ENCODE measurements at regions not wholly inside any gene's neighbourhood (a gene's known extent, or its start where the extent isn't known, plus 50 kb on each side); places are given as distances from the start of the nearest gene placed in this dataset.
A peak's percentile ranks its signal among the peaks of the same experiment; 100 is the strongest.
"Not testable (repeated sequence)": the region's sequence is repeated elsewhere in the genome, so short reads cannot be mapped to it uniquely, and the experiment has no call there.

GRCh38 chr1:70507991-70508390 lies 96.9 kb downstream of the CTH start:
- not testable (repeated sequence) for H3K36me3 ChIP-seq (ENCODE audit: control insufficient read depth in 1 of 2, insufficient read depth in 2 of 2, low read length in 1 of 2); H3K27ac ChIP-seq (ENCODE audit: low read depth in 1 of 2, low read length in 2 of 2); H3K4me3 ChIP-seq (ENCODE audit: low read length in 2 of 2); H3K27me3 ChIP-seq (ENCODE audit: control insufficient read depth in 1 of 2, insufficient read depth in 2 of 2, low read length in 1 of 2); H3K9me3 ChIP-seq (ENCODE audit: control insufficient read depth, low read length); H3K4me1 ChIP-seq (ENCODE audit: control insufficient read depth in 1 of 2, insufficient read depth in 2 of 2, low read length in 2 of 2); DNase-seq; ATAC-seq (ENCODE audit: low FRiP score)
- 88 to 96% methylated on average over 3 of the region's 3 CpGs for WGBS, 2 donors
- intact Hi-C loops (cut with DNase I), result loop anchor here in 1 of 2 donors (5.0 kb wide), 1 partner anchor 376 kb away; no protein-coding TSS in a partner anchor

DNA sequence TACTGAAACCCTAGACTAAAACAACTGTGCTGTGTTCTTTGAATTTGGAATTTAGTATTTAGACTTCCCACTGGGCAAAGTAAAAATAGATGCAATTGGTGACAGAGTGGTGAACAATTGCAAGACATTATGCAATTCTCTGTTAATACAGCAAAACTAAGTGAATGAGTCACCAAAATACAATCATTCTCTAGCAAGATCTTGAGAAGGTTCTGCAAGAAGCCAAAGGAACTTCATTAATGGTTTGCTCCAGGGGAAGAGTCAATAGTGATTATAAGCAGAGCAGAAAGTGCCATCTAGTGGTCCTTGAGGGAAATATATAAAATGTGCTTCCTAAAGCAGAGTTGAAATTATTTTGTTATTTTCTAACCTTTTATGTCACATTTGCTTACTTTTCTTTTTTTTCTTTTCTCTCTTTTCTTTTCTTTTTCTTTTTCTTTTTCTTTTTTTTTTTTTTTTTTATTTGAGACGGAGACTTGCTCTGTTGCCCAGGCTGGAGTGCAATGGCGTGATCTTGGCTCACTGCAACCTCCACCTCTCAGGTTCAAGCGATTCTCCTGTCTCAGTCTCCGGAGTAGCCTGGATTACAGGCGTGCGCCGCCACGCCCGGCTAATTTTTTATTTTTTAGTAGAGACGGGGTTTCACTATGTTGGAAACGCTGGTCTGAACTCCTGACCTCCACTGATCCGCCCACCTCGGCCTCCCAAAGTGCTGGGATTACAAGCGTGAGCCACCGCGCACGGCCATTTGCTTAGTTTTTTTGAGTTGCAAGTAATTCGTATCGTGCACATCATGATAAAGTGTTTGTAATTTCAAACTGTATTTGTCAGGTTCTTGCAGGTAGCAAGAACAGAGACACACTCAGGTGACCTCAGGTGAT lies 99.2 kb downstream of the CTH start:
- Histone ChIP-seq H3K27ac (ENCODE audit: low read depth in 1 of 2, low read length in 2 of 2) (no peak overlapping the region), H3K27me3 (ENCODE audit: control insufficient read depth in 1 of 2, insufficient read depth in 2 of 2, low read length in 1 of 2) (no peaks in the 10 kb centered on the region), H3K36me3 (ENCODE audit: control insufficient read depth in 1 of 2, insufficient read depth in 2 of 2, low read length in 1 of 2) (no peaks in the 10 kb centered on the region), H3K4me1 (ENCODE audit: control insufficient read depth in 1 of 2, insufficient read depth in 2 of 2, low read length in 2 of 2) (no peaks in the 10 kb centered on the region), H3K4me3 (ENCODE audit: low read length in 2 of 2) (no peak overlapping the region), H3K9me3 (ENCODE audit: control insufficient read depth, low read length) (no peaks in the 10 kb centered on the region)
- WGBS, 2 donors, result 63 to 67% methylated on average over 19 of the region's 19 CpGs
- peak in 1 of 2 donors; percentile 45 for DNase-seq
- peak; percentile 88 for ATAC-seq (ENCODE audit: low FRiP score)
- intact Hi-C loops (cut with DNase I), result loop anchor here (5.0 kb wide), 2 partner anchors 378 to 383 kb away; no protein-coding TSS in a partner anchor

DNA sequence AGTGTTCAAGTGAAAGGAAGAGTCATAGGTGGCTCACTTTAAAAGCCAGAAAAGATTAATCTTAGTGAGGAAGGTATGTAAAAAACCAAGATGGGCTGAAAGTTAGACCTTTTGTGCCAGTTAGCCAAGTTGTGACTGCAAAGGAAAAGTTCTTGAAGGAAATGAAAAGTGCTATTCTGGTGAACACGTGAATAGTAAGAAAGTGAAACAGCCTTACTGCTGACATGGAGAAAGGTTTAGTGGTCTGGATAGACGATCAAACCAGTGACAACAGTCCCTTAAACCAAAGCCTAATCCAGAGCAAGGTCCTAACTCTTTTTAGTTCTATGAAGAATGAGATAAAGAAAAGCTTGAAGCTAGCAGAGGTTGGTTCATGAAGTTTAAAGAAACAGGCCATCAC lies 106.4 kb downstream of the CTH start:
- Histone ChIP-seq H3K27me3 (ENCODE audit: control insufficient read depth in 1 of 2, insufficient read depth in 2 of 2, low read length in 1 of 2) (no peaks in the 10 kb centered on the region), H3K36me3 (ENCODE audit: control insufficient read depth in 1 of 2, insufficient read depth in 2 of 2, low read length in 1 of 2) (no peaks in the 10 kb centered on the region), H3K27ac (ENCODE audit: low read depth in 1 of 2, low read length in 2 of 2) (no peak overlapping the region), H3K4me3 (ENCODE audit: low read length in 2 of 2) (no peak overlapping the region), H3K4me1 (ENCODE audit: control insufficient read depth in 1 of 2, insufficient read depth in 2 of 2, low read length in 2 of 2) (no peaks in the 10 kb centered on the region), H3K9me3 (ENCODE audit: control insufficient read depth, low read length) (no peaks in the 10 kb centered on the region)
- no peak for DNase-seq
- ATAC-seq (ENCODE audit: low FRiP score), result no peak
- intact Hi-C loops (cut with DNase I), result no loop called here
- 47 to 61% methylated on average over 2 of the region's 2 CpGs for WGBS, 2 donors

- Histone ChIP-seq H3K9me3 (ENCODE audit: control insufficient read depth, low read length) (no peaks in the 10 kb centered on the region), H3K36me3 (ENCODE audit: control insufficient read depth in 1 of 2, insufficient read depth in 2 of 2, low read length in 1 of 2) (no peaks in the 10 kb centered on the region), H3K4me3 (ENCODE audit: low read length in 2 of 2) (no peak overlapping the region), H3K27me3 (ENCODE audit: control insufficient read depth in 1 of 2, insufficient read depth in 2 of 2, low read length in 1 of 2) (no peaks in the 10 kb centered on the region), H3K4me1 (ENCODE audit: control insufficient read depth in 1 of 2, insufficient read depth in 2 of 2, low read length in 2 of 2) (no peaks in the 10 kb centered on the region), H3K27ac (ENCODE audit: low read depth in 1 of 2, low read length in 2 of 2) (no peak overlapping the region)
- DNase-seq (no peak), ATAC-seq (ENCODE audit: low FRiP score) (no peak)
- intact Hi-C loops (cut with DNase I), result no loop called here
- WGBS, 2 donors, result 89 to 92% methylated on average over 1 of the region's 1 CpG
Observed at GRCh38 chr1:70518106-70518505, 107.0 kb downstream of the CTH start.

DNA sequence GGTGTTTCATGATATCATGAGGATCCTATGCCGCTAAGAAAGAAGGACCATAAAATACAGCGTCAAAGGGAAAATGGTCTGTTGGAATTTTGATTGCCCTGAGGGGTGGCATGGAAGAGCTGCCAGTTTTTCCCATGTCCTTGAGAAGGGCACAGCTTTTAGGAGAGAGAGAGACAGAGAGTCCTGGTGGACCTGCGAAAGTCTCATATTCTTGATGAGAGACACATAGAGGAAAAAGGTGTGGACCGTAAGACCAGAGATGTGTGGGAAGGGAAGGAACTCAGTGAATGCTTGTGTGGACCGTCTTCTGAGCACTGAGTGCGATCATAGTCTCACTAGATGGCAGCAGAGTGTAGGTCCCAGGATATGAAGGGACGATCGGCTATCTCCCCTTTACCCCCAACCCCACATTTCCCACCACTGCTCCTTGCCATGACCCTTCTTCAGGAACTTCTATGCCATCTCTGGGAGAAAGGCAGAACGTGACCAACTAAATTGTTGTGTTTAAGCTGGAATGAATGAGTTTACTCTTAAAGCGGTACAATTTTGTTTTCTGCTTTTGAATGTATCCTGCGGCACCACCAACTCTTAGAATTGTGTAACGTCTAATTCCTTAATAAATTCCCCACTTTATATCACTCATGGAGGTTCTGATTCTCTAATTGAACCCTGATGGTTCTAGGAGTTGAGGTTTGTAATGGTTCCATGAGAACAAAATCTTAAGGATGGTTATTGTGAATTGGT lies 117.7 kb downstream of the CTH start:
- DNase-seq (no peak), ATAC-seq (ENCODE audit: low FRiP score) (peak; percentile 64)
- H3K27ac ChIP-seq (ENCODE audit: low read depth in 1 of 2, low read length in 2 of 2), result no peak overlapping the region
- H3K4me3 ChIP-seq (ENCODE audit: low read length in 2 of 2), result no peak overlapping the region
- no peaks in the 10 kb centered on the region for H3K36me3 ChIP-seq (ENCODE audit: control insufficient read depth in 1 of 2, insufficient read depth in 2 of 2, low read length in 1 of 2)
- no peaks in the 10 kb centered on the region for H3K9me3 ChIP-seq (ENCODE audit: control insufficient read depth, low read length)
- intact Hi-C loops (cut with DNase I), result loop anchor here (1.0 to 5.0 kb wide), 3 partner anchors 154 to 522 kb away; partner anchors contain the start of gene PTGER3 (in 1 of the 2)
- H3K4me1 ChIP-seq (ENCODE audit: control insufficient read depth in 1 of 2, insufficient read depth in 2 of 2, low read length in 2 of 2), result no peaks in the 10 kb centered on the region
- 29 to 35% methylated on average over 12 of the region's 12 CpGs for WGBS, 2 donors
- H3K27me3 ChIP-seq (ENCODE audit: control insufficient read depth in 1 of 2, insufficient read depth in 2 of 2, low read length in 1 of 2), result no peaks in the 10 kb centered on the region

GRCh38 chr1:70536708-70537366 lies 125.8 kb downstream of the CTH start:
- Histone ChIP-seq H3K4me1 (ENCODE audit: control insufficient read depth in 1 of 2, insufficient read depth in 2 of 2, low read length in 2 of 2) (no peaks in the 10 kb centered on the region), H3K27me3 (ENCODE audit: control insufficient read depth in 1 of 2, insufficient read depth in 2 of 2, low read length in 1 of 2) (no peaks in the 10 kb centered on the region)

GRCh38 chr1:70537788-70538187 lies 126.7 kb downstream of the CTH start:
- intact Hi-C loops (cut with DNase I), result no loop called here
- H3K9me3 ChIP-seq (ENCODE audit: control insufficient read depth, low read length), result no peaks in the 10 kb centered on the region
- no peak overlapping the region for H3K27ac ChIP-seq (ENCODE audit: low read depth in 1 of 2, low read length in 2 of 2)
- no peaks in the 10 kb centered on the region for H3K4me1 ChIP-seq (ENCODE audit: control insufficient read depth in 1 of 2, insufficient read depth in 2 of 2, low read length in 2 of 2)
- DNase-seq (no peak), ATAC-seq (ENCODE audit: low FRiP score) (no peak)
- 93 to 99% methylated on average over 3 of the region's 3 CpGs for WGBS, 2 donors
- H3K36me3 ChIP-seq (ENCODE audit: control insufficient read depth in 1 of 2, insufficient read depth in 2 of 2, low read length in 1 of 2), result no peaks in the 10 kb centered on the region
- no peak overlapping the region for H3K4me3 ChIP-seq (ENCODE audit: low read length in 2 of 2)
- no peaks in the 10 kb centered on the region for H3K27me3 ChIP-seq (ENCODE audit: control insufficient read depth in 1 of 2, insufficient read depth in 2 of 2, low read length in 1 of 2)

More at GRCh38 chr1:70536708-70537366, 125.8 kb downstream of the CTH start:
- DNase-seq (no peak), ATAC-seq (ENCODE audit: low FRiP score) (no peak)
- intact Hi-C loops (cut with DNase I), result no loop called here
- no peaks in the 10 kb centered on the region for H3K36me3 ChIP-seq (ENCODE audit: control insufficient read depth in 1 of 2, insufficient read depth in 2 of 2, low read length in 1 of 2)
- WGBS, 2 donors, result 88 to 92% methylated on average over 3 of the region's 3 CpGs
- H3K9me3 ChIP-seq (ENCODE audit: control insufficient read depth, low read length), result no peaks in the 10 kb centered on the region
- no peak overlapping the region for H3K27ac ChIP-seq (ENCODE audit: low read depth in 1 of 2, low read length in 2 of 2)
- no peak overlapping the region for H3K4me3 ChIP-seq (ENCODE audit: low read length in 2 of 2)

DNA sequence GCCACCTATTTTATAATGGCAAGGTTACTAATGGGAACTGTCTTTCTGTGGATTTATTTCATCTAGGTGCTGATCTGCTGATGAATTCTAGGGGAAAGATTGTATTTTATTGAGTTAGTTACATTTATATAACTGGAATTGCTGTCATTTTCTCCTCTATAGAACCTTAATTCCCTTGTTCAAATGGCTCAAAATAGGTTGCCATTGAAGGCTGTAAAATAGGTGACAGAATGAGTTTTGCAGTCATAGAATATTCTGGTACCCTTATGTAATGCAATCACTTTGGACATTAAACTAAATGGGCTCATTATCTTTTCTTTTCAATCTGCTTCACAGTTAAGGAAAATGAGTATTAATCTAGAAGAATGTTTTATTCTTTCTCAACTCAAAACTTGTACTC lies 131.0 kb downstream of the CTH start:
- no peak for ATAC-seq (ENCODE audit: low FRiP score)
- intact Hi-C loops (cut with DNase I), result no loop called here

More for the DNA sequence above, 131.0 kb downstream of the CTH start:
- no peak overlapping the region for H3K4me3 ChIP-seq (ENCODE audit: low read length in 2 of 2)
- no peak for DNase-seq
- H3K27ac ChIP-seq (ENCODE audit: low read depth in 1 of 2, low read length in 2 of 2), result no peak overlapping the region
- no peaks in the 10 kb centered on the region for H3K4me1 ChIP-seq (ENCODE audit: control insufficient read depth in 1 of 2, insufficient read depth in 2 of 2, low read length in 2 of 2)
- H3K27me3 ChIP-seq (ENCODE audit: control insufficient read depth in 1 of 2, insufficient read depth in 2 of 2, low read length in 1 of 2), result no peaks in the 10 kb centered on the region
- no peaks in the 10 kb centered on the region for H3K36me3 ChIP-seq (ENCODE audit: control insufficient read depth in 1 of 2, insufficient read depth in 2 of 2, low read length in 1 of 2)
- H3K9me3 ChIP-seq (ENCODE audit: control insufficient read depth, low read length), result peaks cover 2% of the 10 kb centered on the region

Data from aorta (tissue), 5 donors.